Thyroid gland (tissue), 4 donors: ENCODE measurements at regions not wholly inside any gene's neighbourhood (a gene's known extent, or its start where the extent isn't known, plus 50 kb on each side); places are given as distances from the start of the nearest gene placed in this dataset.

Source experiments
- CTCF ChIP-seq, 6 experiments: fragments of 200-600 bp in 3 of 6; fragments of 450-650 bp in 3 of 6; sonication (generic) in 3 of 6; IDR thresholded peaks; one replicate each; pipeline ENCODE4 v1.5.1; 2016 to 2019; ENCODE audit warnings: antibody characterized with exemption in 6 of 6, mild to moderate bottlenecking in 2 of 6, inconsistent platforms in 1 of 6, moderate library complexity in 1 of 6
- POLR2A ChIP-seq, 2 donors: fragments of 450-650 bp; IDR thresholded peaks; one replicate each; pipeline ENCODE4 v1.6.1; 2017; ENCODE audit warnings: antibody characterized with exemption in 2 of 2, mild to moderate bottlenecking in 2 of 2, moderate library complexity in 1 of 2

- TF ChIP-seq CTCF (IDR thresholded peaks at IDR 0.05) (no peak), POLR2A (IDR thresholded peaks at IDR 0.05) (no peak)
Observed at GRCh38 chr6:74069089-74069581, 373.1 kb downstream of the CD109 start.
